GM18951 (cell line): ENCODE measurements at regions not wholly inside any gene's neighbourhood (a gene's known extent, or its start where the extent isn't known, plus 50 kb on each side); places are given as distances from the start of the nearest gene placed in this dataset.

Source experiments
- POLR2A ChIP-seq: IDR thresholded peaks from 4 replicates; pipeline ENCODE4 v1.6.1; 2011; ENCODE audit warnings: mild to moderate bottlenecking; ENCODE audit not compliant: insufficient read length, insufficient read depth; ENCODE audit errors: extremely low read depth
- in situ Hi-C: fragments of 300-500 bp; cut with MboI; formaldehyde crosslinking; loops from one replicate; pipeline ENCODE4 v1.12.0; 2022; ENCODE audit warnings: low sequenced_read_pairs, mixed read lengths, inconsistent platforms; ENCODE audit not compliant: unreplicated experiment

DNA sequence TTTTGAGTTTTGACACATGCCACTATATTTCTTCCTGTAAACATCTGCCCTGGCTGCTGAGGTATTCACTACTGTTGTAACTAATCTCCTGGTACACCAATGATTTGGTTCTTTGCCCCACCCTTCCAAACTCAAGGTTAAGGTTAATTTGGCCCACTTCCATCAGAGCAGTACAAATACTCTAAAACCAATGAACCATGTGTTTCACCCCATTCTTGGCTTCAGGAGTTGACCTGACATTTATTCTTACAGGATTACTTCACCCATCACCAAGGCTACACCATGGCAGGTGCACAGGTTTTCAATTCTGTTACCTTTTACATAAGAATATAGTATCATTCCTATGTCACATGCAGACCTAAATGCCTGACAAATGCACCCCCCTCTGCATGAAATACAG lies 1179.9 kb downstream of the ZPLD1 start:
- in situ Hi-C loops = no loop called here

GRCh38 chr3:103617961-103618360 lies 1183.1 kb downstream of the ZPLD1 start:
- TF ChIP-seq POLR2A = no peak
- in situ Hi-C loops = no loop called here

More for the DNA sequence above, 1179.9 kb downstream of the ZPLD1 start:
- no peak for TF ChIP-seq POLR2A

DNA sequence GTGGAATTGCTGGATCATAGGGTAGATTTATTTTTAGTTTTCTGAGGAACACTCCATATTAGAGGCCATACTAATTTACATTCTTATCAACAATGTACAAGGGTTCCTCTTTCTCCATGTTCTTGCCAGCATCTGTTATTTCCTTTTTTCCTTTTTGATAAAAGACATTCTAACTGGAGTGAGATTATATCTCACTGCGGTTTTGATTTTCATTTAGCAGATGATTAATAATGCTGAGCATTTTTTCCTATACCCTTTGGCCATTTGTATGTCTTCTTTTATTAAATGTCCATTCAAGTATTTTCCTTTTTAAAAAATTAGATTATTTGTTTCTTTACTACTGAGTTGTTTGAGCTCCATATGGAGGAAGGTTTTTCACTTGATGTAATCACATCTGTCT lies 1189.5 kb downstream of the ZPLD1 start:
- TF ChIP-seq POLR2A = no peak
- in situ Hi-C loops = no loop called here

DNA sequence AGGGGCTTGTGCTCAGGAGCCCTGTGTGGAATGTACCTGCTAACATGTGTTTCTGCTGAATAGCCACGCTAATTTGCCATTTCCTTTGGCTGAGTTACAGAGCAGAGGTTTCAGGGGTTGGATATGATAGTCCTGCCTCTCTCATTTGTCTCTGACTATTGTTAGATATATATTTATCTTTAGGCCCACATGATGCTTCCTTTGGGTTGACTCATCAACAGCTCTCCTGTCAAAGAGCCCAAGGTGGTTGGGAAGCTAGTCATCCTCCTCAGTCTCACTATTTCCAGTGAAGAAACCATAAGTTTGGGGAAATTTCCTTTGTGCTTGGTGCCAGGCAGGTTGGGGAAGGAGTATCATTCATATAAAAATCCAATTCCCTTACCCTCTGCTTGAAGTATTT lies 1194.6 kb downstream of the ZPLD1 start:
- TF ChIP-seq POLR2A = no peak
- in situ Hi-C loops = loop anchor here (25.0 kb wide), 1 partner anchor 917 kb away; no protein-coding TSS in a partner anchor

GRCh38 chr3:103644450-103644849 lies 1209.6 kb downstream of the ZPLD1 start:
- in situ Hi-C loops = loop anchor here (25.0 kb wide), 1 partner anchor 932 kb away; no protein-coding TSS in a partner anchor

DNA sequence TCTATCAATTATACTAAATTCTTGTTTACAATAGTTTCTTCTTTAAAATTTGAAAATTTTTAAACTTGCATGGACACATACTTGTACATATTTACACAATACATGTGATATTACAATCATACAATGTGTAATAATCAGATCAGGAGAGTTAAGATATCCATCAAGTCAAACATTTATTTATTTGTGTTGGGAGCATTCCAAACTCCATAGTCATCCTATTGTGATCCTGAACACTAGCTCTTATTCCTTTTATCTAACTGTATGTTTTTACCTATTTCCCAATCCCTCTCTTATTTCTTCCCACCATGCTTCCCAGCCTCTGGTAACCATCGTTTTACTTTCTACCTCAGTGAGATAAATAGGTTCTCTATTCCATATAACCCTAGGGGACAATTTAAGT lies 1219.2 kb downstream of the ZPLD1 start:
- TF ChIP-seq POLR2A = no peak

More at GRCh38 chr3:103644450-103644849, 1209.6 kb downstream of the ZPLD1 start:
- TF ChIP-seq POLR2A = no peak

GRCh38 chr3:103657756-103658155 lies 1222.9 kb downstream of the ZPLD1 start:
- in situ Hi-C loops = no loop called here
- TF ChIP-seq POLR2A = no peak

More for the DNA sequence above, 1219.2 kb downstream of the ZPLD1 start:
- in situ Hi-C loops = no loop called here

DNA sequence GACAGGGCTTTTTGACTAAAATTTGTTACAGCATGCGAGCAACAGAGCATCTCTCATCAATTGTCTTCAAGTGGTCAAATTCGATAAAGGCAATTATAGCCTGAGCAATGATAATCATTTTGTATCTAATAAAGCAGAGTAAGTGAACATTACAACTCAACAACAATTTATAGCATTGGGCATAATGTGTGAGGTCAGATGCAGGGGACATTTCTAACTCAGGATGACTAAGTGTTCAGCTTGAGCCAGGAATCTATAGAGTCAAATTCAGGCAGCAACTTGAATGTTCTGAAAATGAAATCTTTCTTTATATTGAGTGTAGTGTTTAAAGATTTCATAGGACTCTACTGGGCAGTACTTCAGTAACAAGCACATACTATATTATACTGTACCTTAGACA lies 1226.0 kb downstream of the ZPLD1 start:
- no peak for TF ChIP-seq POLR2A
- in situ Hi-C loops = no loop called here

GRCh38 chr3:103662591-103662990 lies 1227.8 kb downstream of the ZPLD1 start:
- TF ChIP-seq POLR2A = no peak
- in situ Hi-C loops = no loop called here

GRCh38 chr3:103672346-103672745 lies 1237.5 kb downstream of the ZPLD1 start:
- TF ChIP-seq POLR2A = no peak
- in situ Hi-C loops = no loop called here

DNA sequence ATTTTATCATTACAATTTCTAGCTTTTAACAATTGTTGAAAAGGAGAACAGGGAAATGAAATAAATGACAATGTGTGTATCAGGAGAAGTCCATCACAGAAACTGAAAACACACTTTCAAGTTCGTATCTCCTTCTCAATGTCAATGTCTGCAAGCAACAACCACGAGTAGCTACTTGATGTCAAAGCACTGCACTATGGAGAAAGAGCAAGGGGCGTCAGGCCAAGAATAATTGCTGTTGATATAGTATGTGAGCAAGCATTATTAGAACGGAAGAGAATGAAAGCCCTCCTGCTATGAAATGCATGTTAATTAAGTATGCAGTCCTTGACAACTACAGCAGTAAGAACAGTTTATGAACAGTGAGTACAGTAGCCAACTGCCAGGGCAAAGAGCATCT lies 1250.1 kb downstream of the ZPLD1 start:
- TF ChIP-seq POLR2A = no peak
- in situ Hi-C loops = no loop called here

- TF ChIP-seq POLR2A = no peak
- in situ Hi-C loops = no loop called here
These were observed 1251.1 kb downstream of the ZPLD1 start for GRCh38 chr3:103685939-103686338.

DNA sequence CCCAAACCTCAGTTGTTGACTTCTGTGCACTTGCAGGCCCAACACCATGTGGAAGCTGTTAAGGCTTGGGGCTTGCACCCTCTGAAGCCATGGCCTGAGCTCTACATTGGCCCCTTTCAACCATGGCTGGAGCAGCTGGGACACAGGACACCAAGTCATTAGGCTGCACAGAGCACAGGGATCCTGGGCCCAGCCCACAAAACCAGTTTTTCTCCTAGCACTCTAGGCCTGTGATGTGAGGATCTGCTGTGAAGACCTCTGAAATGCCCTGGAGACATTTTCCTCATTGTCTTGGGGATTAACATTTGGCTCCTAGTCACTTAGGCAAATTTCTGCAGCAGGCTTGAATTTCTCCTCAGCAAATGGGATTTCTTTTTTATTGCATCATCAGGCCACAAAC lies 1255.7 kb downstream of the ZPLD1 start:
- no peak for TF ChIP-seq POLR2A
- in situ Hi-C loops = no loop called here

GRCh38 chr3:103693831-103694230 lies 1259.0 kb downstream of the ZPLD1 start:
- in situ Hi-C loops = no loop called here
- TF ChIP-seq POLR2A = no peak

DNA sequence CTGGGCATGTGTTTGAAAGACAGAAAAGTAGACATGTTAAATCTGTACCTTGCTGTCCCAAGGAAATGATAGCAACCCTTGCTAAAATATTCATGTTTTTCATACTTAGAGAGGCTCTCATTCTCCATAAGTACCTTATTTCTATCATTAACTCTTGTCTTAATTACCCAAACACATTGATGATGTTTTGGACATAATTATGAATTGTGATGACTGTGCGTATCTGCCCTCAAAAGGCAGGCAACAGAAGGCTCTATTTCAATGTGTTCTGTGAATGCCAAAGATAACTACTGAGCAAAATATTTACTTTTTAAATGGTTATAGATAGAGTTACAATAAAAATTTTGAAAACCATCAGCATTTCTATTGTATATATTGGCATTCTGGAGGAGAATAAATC lies 1263.8 kb downstream of the ZPLD1 start:
- no peak for TF ChIP-seq POLR2A
- in situ Hi-C loops = no loop called here
